ENCODE measurements at regions not wholly inside any gene's neighbourhood (a gene's known extent, or its start where the extent isn't known, plus 50 kb on each side); places are given as distances from the start of the nearest gene placed in this dataset.

GRCh38 chr9:86614871-86615849, 260.9 kb upstream of the TUT7 start:
- Histone ChIP-seq H3K4me3 (ENCODE audit: insufficient read depth, low read depth, low read length) (no peak overlapping the region), H3K36me3 (ENCODE audit: control insufficient read depth, insufficient read depth, low read length) (no peaks in the 10 kb centered on the region), H4K91ac (ENCODE audit: insufficient read depth, low read depth, low read length) (peak overlapping the region; percentile 89), H2AK5ac (ENCODE audit: low read depth, low read length) (peak overlapping the region; percentile 78), H3K56ac (ENCODE audit: extremely low read depth, insufficient read depth, low read length) (peak overlapping the region; percentile 58), H3K23ac (ENCODE audit: low read depth, low read length) (peak overlapping the region; percentile 10; the same call in 1 of the 2 replicates), H4K5ac (ENCODE audit: low read depth, low read length) (peak overlapping the region; percentile 89), H3K9me1 (ENCODE audit: insufficient read depth, low read length) (peaks cover 6% of the 10 kb centered on the region), H3K14ac (replicated peaks; ENCODE audit: low read depth, low read length) (peak overlapping the region; percentile 50), H3K4me1 (ENCODE audit: control insufficient read depth, insufficient read depth, low read length) (peaks cover 8% of the 10 kb centered on the region), H2BK15ac (ENCODE audit: low read depth, low read length) (peak overlapping the region; percentile 78; the same call in 2 of the 3 replicates), H3K9me3 (ENCODE audit: control insufficient read depth, insufficient read depth, low read length) (no peaks in the 10 kb centered on the region), H2BK5ac (ENCODE audit: low read depth, low read length, poor library complexity, severe bottlenecking) (peak overlapping the region; percentile 74), H3K27ac (ENCODE audit: insufficient read depth, low read length) (peak overlapping the region; percentile 80; the same call in 1 of the 2 replicates), H3K4me2 (ENCODE audit: low read depth, low read length) (peak overlapping the region; percentile 32), H3K18ac (ENCODE audit: low read depth, low read length) (peak overlapping the region; percentile 96), H2BK20ac (ENCODE audit: low read depth, low read length) (peak overlapping the region; percentile 95), H4K20me1 (ENCODE audit: insufficient read depth, low read length) (no peaks in the 10 kb centered on the region), H3K4ac (ENCODE audit: low read depth, low read length) (peak overlapping the region; percentile 83), H3K27me3 (ENCODE audit: control insufficient read depth, insufficient read depth, low read length) (no peaks in the 10 kb centered on the region), H3K9ac (ENCODE audit: low read depth, low read length) (peak overlapping the region; percentile 32; the same call in 1 of the 2 replicates), H2BK120ac (ENCODE audit: low read depth, low read length) (peak overlapping the region; percentile 76), H2AK9ac (replicated peaks; ENCODE audit: low read depth, low read length, poor library complexity) (no peak overlapping the region), H3K79me1 (ENCODE audit: low read depth in 1 of 2, low read length in 2 of 2) (no peaks in the 10 kb centered on the region), H4K8ac (ENCODE audit: low read depth in 2 of 2, low read length in 2 of 2) (peak overlapping the region; percentile 21 to 70), H2AFZ (replicated peaks; ENCODE audit: low read length, poor library complexity) (peak overlapping the region; percentile 78)
- in situ Hi-C loops (cut with MboI; ENCODE audit: low sequenced_read_pairs) (no loop called here), dilution Hi-C loops (cut with HindIII; ENCODE audit: low sequenced_read_pairs, unreplicated experiment) (no loop called here), intact Hi-C loops (cut with micrococcal nuclease) (loop anchor here (1.0 to 5.0 kb wide), 5 partner anchors 128 to 707 kb away; no protein-coding TSS in a partner anchor)
- CTCF ChIA-PET: interaction anchor here (0.7 to 1.5 kb wide), 7 partner anchors 9 to 710 kb away, joined by 3 to 4 read pairs (median 3); no protein-coding TSS in a partner anchor
- no CpG with 5 or more reads among the region's 6 CpGs for WGBS, 2 experiments (ENCODE audit: extremely low coverage in 2 of 2, insufficient read length in 1 of 2)
- no TSS peak for BruUV-seq (replicated peaks)
- DNase-seq: peak; percentile 70
- ATAC-seq (ENCODE audit: low read depth): peak; percentile 74
- POLR2A ChIA-PET (ENCODE audit: unreplicated experiment): no interaction called here
- no peak for TF ChIP-seq USF2 (IDR thresholded peaks at IDR 0.05; ENCODE audit: low read depth, low read length)
- TF ChIP-seq RFX5 (IDR thresholded peaks at IDR 0.05; ENCODE audit: low read depth, low read length): no peak
- TF ChIP-seq ELK1 (IDR thresholded peaks at IDR 0.05; ENCODE audit: borderline replicate concordance, low read depth, low read length): no peak
- TF ChIP-seq NFE2L2 (IDR thresholded peaks at IDR 0.05; ENCODE audit: low read depth, low read length): no peak
- TF ChIP-seq CHD1 (IDR thresholded peaks at IDR 0.05; ENCODE audit: low read depth, low read length): no peak
- TF ChIP-seq RCOR1 (IDR thresholded peaks at IDR 0.05; ENCODE audit: insufficient replicate concordance, low read length): no peak
- peak; percentile 50 for TF ChIP-seq RAD21 (IDR thresholded peaks at IDR 0.05; ENCODE audit: low read length)
- peak; percentile 46 for TF ChIP-seq CTCF (conservative IDR thresholded peaks at IDR 0.05; ENCODE audit: low read depth, low read length)
- TF ChIP-seq MAFK (IDR thresholded peaks at IDR 0.05; ENCODE audit: low read depth, low read length): no peak
- no peak for TF ChIP-seq FOS (IDR thresholded peaks at IDR 0.05; ENCODE audit: low read depth, low read length)
- TF ChIP-seq MAZ (IDR thresholded peaks at IDR 0.05; ENCODE audit: borderline replicate concordance, low read depth, low read length): peak; percentile 29; the same call in 1 of the 2 replicates
- no peak for TF ChIP-seq MXI1 (IDR thresholded peaks at IDR 0.05; ENCODE audit: borderline replicate concordance, low read depth, low read length)
- TF ChIP-seq BHLHE40 (IDR thresholded peaks at IDR 0.05; ENCODE audit: low read depth, low read length): no peak; the same call in 1 of the 2 replicates
